Skin of body (tissue), 1 donor: ENCODE measurements at regions not wholly inside any gene's neighbourhood (a gene's known extent, or its start where the extent isn't known, plus 50 kb on each side); places are given as distances from the start of the nearest gene placed in this dataset.

Source experiments
- DNase-seq: peaks from one replicate; lab custom pipeline; 2025; lab: John Stamatoyannopoulos, UW

DNA sequence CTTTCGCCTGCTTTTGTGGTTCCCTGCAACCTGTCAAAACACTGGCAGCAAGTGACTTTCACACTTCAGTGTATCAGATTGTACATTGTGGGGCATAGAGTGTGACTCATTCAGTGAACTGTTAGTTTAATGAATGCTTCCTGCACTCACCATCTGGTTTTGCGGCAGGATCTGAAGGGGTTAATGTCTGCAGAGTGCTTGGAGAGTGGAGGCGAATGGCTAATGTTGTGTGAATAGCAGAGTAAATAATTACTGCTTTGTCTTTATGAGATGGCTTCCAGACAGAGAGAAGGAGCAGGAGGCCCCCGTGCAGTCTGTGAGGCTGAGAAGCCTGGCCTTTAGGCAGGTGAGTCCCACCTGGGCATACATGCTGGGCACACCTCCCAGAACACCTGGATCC lies 454.3 kb upstream of the KIRREL3 start:
- DNase-seq: no peak

DNA sequence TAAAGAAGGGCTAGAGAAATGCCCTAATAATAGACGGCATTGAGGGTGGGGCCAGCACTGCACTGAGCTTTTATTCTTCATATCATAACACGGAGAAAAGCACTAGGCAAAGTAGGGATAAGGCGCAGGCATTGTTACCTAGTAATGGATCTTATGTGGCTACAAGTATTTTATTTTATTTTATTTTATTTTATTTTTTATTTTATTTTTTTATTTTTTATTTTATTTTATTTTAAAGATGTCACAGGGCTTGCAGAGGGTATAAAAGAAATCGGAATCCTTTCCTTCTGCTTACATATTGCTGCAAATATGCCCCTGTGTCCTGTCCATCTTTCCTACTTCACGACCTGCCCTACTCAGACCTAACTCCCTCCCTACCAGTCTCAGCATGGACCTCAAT lies 452.0 kb upstream of the KIRREL3 start:
- DNase-seq: no peak

DNA sequence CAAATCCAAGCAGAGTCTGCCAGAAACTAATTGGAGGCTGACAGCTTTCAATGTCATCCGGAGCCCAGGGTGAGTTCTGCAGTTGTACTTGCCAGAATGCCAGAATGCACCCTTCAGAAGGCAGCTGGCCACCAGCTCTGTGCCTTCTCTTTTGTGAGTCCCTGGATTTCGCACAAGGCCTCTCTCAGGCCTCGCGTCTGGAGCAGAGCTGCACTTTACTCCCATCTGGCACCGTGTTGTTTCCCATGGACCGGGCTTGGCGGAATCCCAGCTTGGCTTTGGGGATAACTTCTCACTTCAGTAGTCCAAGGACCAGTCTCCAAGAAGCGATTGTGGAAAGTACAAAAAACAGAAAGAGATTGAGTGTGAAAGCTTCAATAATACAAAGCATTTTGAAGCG lies 451.3 kb upstream of the KIRREL3 start:
- DNase-seq: no peak

DNA sequence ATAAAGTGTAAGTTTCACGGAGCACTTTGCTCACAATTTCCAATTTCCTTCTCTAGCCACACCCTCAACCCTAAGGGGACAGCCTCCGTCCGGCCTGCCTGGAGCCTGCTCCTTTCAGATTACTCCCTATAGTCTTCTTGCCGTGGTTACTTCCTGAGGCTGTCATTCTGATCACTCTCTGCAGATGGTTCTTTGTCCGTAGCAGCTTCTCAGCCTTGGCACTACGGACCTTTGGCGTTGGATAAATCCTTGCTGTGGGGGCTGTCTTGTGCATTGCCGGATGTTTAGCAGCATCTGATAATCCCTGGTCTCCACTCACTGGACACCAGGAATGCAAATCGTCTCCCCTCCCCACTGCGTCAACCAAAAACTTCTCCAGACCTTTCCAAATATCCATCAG lies 447.5 kb upstream of the KIRREL3 start:
- no peak for DNase-seq

DNA sequence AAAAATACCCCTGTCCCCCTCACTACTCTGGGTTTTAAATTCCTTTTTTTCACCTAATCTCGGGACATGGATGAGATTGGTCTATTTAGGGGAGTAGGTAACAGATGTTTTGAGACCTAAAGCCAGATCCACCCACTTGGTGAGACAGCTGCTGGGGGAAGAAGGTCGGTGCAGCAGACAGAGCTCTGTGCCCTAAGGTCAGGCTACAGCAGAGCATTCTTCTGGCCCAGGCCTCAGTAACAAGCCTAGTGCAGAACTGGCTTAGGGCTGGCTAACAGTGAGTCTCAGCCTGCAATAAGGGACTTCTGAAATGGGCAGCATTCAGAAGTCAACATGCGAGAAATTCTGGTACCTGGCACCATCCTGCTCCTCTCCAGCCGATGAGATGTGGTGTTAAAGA lies 444.9 kb upstream of the KIRREL3 start:
- no peak for DNase-seq

DNA sequence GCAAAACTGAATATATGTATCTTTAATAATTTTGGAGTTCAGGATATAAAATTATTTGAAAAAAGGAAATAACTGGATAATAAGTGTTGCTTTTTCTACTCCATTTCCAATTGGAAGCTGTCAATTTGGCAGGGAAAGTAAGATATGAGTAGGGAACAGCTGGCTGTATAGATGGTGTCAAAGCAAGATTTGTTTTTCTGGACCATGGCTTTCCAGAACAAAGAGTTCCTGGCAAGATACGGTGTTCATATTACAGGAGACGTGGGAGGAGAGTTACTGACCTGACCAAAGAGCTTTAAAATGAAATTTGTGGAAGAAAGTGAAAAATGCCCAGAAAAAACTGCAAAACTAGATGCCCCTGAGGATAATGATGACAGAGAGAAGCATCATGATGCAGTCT lies 442.7 kb upstream of the KIRREL3 start:
- no peak for DNase-seq

DNA sequence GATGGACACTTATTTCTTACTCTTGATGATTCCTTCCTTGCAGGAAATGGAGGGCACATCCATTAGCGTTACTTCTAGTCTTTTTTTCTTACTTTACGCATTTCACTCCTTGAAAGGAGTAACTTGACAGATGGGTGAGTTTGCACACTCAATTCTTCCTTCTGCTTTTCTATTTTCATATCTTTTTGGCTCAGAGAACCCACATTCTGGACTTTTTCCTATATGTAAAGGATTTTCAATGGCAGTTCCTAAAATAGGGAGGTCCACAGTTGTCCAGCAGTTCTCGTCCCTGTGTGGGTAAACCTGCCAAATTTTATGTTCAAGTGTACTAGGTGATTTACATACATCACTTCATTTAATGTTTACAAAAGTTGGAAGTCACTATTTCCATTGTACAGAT lies 440.0 kb upstream of the KIRREL3 start:
- DNase-seq: no peak

DNA sequence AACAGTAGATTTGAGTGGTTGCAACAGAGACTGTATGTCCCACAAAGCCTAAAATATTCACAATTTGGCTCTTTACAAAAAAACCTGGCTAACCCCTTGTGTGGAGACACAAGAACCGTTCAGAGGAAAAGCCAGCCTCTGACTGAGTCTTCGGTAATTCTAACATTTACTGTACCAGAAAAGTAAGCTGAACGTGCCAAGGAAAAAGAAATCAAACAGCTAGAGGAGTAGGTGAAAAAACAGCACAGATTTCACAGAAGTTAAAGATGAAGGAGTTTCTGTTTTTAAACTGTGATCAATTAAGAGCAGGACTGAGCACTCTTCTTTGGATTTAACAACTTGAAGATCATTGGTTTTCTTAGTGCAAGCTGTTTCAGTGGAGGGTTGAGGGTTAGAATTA lies 424.7 kb upstream of the KIRREL3 start:
- no peak for DNase-seq

DNA sequence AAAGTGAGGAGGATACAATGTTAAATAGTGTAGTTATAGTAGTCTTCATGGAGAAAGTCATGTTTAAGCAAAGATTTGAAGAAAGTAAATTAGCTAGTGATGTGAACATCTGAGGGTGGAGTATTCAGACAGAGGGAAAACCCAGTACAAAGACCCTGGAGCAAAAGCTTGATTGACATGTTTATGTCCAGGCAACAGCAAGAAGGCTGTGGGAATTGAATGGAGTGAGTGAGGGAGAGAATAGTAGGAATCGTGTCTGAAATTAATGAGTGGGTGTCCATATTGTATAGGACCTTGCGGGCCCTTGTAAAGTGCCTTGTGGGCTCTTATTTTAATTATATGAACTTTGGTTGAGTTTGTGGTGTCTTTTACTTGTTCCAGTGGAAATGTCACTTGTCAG lies 424.1 kb upstream of the KIRREL3 start:
- no peak for DNase-seq

DNA sequence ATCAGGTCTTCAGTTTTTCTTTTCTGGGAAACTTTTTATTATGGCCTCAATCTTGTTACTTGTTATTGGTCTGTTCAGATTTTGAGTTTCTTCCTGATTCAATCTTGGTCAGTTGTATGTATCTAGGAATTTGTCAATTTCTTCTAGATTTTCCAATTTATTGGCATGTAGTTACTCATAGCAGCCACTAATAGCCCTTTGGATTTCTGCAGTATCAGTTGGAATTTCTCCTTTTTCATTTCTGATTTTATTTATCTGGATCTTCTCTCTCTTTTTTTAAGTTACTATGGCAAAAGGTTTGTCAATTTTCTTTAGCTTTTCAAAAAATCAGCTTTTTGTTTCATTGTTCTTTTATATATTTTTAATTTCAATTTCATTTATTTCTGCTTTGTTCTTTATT lies 419.6 kb upstream of the KIRREL3 start:
- no peak for DNase-seq

DNA sequence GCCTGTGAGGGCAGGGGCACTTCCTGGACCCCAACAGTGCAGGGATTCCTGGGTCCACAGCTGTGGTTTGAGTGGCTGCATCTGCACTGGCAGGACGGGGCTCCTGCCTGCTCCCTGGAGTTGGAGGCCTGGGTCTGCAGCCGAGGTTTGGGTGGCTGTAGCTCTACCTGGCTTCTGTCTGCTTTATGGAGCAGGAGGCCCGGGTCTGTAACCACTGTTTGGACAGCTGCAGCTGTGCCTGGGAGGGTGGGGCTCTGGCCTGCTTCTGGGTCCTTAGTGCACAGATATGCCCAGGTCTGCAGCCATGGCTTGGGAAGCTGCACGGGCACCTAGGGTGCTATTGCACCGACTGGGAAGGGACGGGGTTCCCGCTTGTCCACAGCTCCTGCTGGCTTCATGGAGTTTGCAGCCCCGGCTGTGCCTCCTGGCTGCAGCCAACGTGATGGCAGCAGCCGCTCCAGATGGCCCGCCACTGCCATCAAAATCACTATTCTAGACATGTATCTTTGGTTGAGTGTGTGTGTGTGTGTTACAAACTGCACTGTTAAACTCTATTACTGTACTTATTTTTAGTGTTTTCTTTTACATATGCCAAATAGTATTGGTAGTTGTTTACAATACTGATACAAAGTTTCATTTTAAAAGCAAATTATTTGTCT lies 412.3 kb upstream of the KIRREL3 start:
- no peak for DNase-seq

DNA sequence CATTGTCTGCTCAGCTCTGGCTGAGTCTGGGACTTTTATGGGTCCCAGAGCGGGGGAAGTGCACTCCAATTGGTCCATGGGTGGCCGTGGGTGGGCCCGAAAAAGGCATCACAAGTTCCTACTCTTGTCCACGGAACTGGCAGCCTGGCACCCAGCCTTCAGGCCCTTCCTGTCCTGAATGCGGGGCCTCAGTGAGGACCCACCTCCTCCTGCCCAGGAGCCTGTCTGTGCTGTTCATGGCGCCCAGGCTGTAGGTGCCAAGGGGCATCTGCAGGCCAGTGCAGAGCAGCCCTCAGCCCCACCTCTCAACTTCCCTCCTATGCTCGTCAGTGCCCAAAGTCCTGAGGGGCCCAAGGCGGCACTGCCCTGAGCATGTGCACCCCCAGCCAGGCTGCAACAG lies 411.7 kb upstream of the KIRREL3 start:
- DNase-seq: no peak

DNA sequence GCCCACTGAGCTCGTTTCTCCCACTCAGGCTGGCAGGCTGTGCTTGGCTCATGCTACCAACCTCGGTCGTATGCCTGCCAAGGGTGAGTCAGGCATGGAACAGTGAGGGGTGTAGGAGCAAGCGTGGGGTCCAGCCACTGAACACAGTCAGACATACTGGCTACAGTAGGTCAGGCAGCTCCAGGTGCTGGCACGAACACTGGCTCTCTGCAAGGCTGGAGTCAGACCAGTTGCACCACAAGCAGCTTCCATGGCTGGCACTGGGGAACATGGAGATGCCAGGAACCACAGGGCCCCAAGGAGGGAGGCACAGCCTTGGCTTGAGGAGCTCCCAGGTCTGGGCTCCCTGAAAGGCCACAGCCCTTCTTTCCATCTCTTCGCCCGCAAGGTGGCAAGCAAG lies 410.7 kb upstream of the KIRREL3 start:
- no peak for DNase-seq

DNA sequence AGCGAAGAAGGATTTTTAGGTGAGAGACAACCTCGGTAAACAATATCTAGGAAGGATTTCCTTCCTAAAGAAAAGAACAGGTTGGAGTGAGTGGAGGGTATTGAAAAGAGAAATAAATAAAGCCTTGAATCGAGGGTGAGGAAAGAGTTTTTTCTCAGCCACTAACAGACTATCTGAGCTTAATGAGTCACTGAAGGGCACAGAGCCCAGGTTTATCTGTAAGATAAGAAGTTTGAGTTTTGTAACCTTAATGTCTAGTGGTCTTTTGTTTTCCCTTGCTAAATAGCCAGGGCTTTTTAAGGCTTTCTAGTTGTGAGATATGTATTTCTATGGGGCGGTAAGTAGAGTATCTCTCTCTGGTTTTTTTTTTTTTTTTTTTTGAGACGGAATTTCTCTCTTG lies 394.5 kb upstream of the KIRREL3 start:
- DNase-seq: no peak

DNA sequence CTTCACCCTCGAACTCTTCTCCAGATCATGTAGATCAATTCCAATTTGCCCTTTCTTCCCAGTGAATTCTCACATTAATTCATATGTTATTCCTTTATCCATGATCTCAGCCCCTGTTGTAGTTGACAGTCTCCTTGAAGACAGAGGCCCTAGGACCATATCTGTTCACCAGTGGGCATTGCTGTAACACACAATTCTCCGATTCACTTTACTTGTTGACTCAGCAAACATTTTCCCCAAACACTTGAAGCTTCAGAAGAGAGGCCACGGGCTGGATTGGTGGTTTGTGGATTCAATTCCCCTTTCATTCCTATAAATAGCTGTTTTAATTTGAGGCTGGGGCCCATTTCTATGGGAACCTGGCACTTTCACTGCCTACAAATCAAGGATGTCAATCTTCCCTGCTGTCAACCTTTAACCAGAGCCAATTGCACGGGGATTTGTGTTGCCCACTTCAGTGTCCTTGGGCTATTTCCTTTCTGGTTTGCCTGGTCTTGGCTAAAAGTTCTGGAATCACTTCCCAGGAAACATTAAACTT lies 393.0 kb upstream of the KIRREL3 start:
- no peak for DNase-seq

DNA sequence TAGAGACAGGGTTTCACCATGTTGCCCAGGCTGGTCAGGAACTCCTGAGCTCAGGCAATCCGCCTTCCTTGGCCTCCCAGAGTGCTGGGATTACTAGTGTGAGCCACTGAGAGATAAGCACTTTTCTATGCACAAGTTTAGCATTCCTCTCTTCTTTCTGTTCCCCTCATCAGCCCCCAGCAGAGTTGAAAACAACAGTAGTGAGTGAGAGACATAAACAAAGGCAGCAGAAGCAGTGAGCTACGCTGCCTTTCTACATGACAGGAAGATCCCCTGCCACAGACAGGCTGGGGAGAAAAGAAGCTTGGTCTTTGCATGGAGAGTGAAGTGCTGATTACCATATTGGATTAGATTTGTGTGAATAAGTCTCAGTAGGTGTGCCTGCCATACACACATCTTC lies 392.0 kb upstream of the KIRREL3 start:
- DNase-seq: no peak

DNA sequence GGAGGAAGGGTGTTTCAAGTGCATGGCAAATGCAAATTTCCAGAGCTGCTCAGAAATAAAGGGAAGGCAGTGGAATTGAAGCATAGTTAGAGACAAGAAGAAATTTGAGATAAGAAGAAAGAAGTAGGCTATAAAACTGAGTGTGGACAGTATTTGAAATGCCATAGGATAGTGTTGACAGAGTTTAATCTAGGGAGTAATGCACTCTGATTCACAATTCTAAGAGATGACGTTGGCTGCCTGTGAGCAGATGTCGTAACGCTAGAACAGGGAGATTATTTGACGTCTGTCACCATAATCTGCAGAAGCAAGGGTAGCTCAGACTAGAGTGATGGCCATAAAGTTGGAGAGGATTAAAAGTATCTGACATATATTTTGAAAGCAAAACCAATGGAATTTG lies 389.9 kb upstream of the KIRREL3 start:
- DNase-seq: no peak

DNA sequence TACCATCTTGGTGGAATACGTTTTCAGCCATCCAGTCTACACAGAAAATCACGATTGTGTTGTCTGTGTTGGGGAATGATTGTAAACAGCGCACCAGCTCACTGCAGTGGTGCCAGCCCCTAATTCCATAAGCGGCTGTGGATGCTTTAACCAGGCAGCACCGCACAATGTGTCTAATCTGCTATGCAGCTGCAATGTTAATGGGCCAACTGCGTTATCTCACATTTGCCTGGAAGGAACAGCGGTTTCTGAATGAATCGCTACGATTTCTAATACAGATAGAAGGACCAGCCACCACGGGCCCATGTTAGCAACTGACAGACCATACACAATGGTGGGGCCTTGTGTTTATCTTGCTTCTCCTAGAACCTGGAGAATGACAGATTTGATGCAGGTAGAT lies 384.5 kb upstream of the KIRREL3 start:
- no peak for DNase-seq

DNA sequence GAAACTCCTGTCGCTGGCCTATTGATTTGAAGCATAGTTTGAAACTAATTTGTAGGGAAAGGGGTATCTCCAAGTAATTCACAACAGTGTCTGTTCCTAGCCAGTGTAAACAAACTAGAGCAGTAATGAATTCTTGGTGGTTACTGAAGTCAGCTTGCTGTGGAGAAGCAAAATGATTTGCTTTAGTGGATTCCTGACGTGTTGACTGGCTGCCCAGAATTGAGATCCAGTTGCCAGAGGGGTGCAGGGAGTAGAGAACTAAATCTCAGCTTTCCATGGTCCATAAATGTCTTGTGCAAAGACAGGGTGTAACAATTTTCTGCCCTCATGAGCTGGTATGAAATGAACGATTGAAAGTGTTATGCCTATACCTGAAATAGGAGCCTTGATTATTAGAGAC lies 382.5 kb upstream of the KIRREL3 start:
- no peak for DNase-seq

DNA sequence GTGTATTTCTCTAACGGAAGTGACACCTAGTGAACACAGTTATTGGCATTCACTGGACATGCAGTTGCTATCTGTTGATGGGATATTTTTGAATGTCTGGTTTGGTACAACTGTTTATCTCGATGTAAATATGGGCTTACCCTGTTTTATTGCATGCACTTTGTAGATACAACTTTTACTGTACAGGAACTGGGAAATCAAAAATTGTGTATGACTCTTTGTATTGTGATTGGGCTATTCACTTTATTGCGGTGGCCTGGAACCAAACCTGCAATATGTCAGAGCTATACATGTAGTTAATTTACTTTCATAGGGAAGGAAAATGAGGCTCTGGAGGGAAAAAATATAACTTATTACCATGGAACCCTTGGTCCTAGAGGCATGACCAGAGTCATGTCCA lies 380.7 kb upstream of the KIRREL3 start:
- no peak for DNase-seq

DNA sequence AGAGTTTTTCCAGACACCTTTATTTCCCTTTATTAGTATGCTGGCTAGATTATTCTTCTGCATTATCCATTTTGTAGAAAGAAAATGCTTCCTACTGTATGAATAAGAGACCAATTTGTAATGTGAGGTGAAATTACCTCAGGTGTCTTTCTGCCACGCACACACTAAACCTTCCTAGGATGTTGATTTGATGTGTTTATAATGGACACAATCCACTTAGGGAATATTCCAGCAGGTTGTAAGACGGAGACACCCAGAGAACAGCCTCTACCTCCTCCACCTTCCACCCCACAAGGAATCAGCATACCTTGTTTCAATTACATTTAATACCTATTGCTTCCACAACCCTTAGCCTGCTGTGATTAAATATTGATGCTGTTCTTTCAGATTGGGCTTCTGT lies 379.1 kb upstream of the KIRREL3 start:
- no peak for DNase-seq

DNA sequence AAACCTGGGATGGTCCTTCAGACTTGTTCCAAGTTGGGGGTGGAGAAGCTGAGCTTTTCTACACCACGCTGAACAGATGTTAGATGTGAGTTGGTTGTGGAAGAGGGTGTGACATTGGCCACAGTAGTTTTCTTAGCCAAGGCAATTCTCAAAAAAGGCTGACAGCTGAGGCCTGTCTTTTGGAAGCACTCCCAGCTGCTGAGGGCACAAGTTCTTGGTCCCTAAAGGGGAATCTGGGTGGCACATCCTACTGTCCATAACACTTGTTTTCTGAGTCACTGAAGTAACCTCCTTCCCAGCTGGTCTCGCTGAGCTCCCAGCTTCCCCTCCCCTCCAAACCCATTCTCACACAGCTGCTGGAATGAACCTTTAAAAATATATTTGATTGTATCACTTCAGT lies 375.7 kb upstream of the KIRREL3 start:
- DNase-seq: no peak

DNA sequence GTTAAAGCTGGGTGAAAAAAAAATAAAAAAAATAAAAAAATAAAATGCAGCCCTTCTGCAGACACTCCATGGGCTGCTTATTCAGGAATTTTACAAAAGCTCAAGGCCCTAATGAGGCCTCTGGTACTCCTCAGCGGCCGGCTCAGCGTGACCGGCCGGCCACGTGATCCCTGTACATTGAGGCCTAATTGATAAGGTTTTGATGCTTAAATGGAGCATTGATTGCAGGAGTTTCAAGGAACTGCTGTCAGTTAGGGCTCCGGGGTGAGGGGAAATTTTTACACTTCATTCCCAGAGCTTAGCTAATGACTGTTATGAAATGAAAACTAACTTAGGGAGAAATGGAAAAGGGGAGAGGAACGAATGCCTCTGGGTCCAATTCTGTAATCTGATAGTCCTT lies 368.8 kb upstream of the KIRREL3 start:
- DNase-seq: no peak

DNA sequence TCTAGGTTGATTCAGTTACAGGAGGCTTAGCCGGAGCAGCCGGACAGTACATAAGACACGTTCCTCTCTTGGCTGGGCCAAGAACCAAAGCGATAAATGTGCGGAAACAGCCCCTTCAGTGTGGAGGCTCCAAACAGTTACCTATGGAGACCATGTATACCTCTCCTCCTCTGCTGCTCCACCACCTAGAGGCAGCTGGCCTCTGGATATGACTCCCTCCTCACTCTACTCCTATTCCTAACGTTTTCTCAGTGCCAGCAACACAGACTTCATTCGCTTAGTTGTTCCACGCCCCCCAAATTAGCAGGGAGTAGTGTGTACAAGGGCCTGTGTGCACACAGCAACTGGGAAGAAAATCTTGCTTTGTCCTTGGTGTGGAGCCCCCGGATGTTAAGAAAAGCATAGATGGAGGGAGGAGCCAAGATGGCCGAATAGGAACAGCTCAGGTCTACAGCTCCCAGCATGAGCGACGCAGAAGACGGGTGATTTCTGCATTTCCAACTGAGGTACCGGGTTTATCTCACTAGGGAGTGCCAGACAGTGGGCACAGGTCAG lies 362.3 kb upstream of the KIRREL3 start:
- no peak for DNase-seq
